NAMALWA (cell line): ENCODE measurements at regions not wholly inside any gene's neighbourhood (a gene's known extent, or its start where the extent isn't known, plus 50 kb on each side); places are given as distances from the start of the nearest gene placed in this dataset.

ENCODE experiments used
- DNase-seq: peaks from one replicate; pipeline ENCODE4 v3.0.0-alpha.2; 2015; ENCODE audit warnings: low spot score

GRCh38 chr6:67358241-67358640, 1276.8 kb upstream of the ADGRB3 start:
- DNase-seq: no peak

GRCh38 chr6:67353861-67354260, 1281.2 kb upstream of the ADGRB3 start:
- no peak for DNase-seq

- DNase-seq: no peak
These were observed 1282.4 kb upstream of the ADGRB3 start for GRCh38 chr6:67352717-67353116.

- DNase-seq: no peak
These were observed 1284.4 kb upstream of the ADGRB3 start for GRCh38 chr6:67350729-67351128.

GRCh38 chr6:67345946-67346345, 1289.1 kb upstream of the ADGRB3 start:
- DNase-seq: no peak

GRCh38 chr6:67336014-67336413, 1299.1 kb upstream of the ADGRB3 start:
- DNase-seq: no peak

- DNase-seq: no peak
These were observed 1303.8 kb upstream of the ADGRB3 start for GRCh38 chr6:67331304-67331703.

- DNase-seq: no peak
These were observed 1306.8 kb upstream of the ADGRB3 start for GRCh38 chr6:67328269-67328668.

GRCh38 chr6:67300430-67301040, 1334.5 kb upstream of the ADGRB3 start:
- DNase-seq: no peak

- DNase-seq: no peak
These were observed 1342.9 kb upstream of the ADGRB3 start for GRCh38 chr6:67292169-67292568.

- no peak for DNase-seq
These were observed 1347.5 kb upstream of the ADGRB3 start for GRCh38 chr6:67287566-67287965.

- no peak for DNase-seq
These were observed 1349.1 kb upstream of the ADGRB3 start for GRCh38 chr6:67285770-67286495.

- DNase-seq: no peak
These were observed 1357.8 kb upstream of the ADGRB3 start for GRCh38 chr6:67277312-67277711.

GRCh38 chr6:67265996-67266921, 1368.8 kb upstream of the ADGRB3 start:
- DNase-seq: no peak

- no peak for DNase-seq
These were observed 1382.4 kb upstream of the ADGRB3 start for GRCh38 chr6:67252663-67253062.

- no peak for DNase-seq
These were observed 1387.0 kb upstream of the ADGRB3 start for GRCh38 chr6:67248077-67248476.

GRCh38 chr6:67244037-67244436, 1391.0 kb upstream of the ADGRB3 start:
- no peak for DNase-seq

GRCh38 chr6:67237277-67237676, 1397.8 kb upstream of the ADGRB3 start:
- no peak for DNase-seq

- no peak for DNase-seq
These were observed 1404.0 kb upstream of the ADGRB3 start for GRCh38 chr6:67231092-67231491.

GRCh38 chr6:67224989-67225388, 1410.1 kb upstream of the ADGRB3 start:
- DNase-seq: no peak

- no peak for DNase-seq
These were observed 1413.9 kb upstream of the ADGRB3 start for GRCh38 chr6:67221226-67221625.

GRCh38 chr6:67219346-67219745, 1415.7 kb upstream of the ADGRB3 start:
- DNase-seq: no peak

- no peak for DNase-seq
These were observed 1422.5 kb upstream of the ADGRB3 start for GRCh38 chr6:67212584-67212983.
